ENCODE measurements at regions not wholly inside any gene's neighbourhood (a gene's known extent, or its start where the extent isn't known, plus 50 kb on each side); places are given as distances from the start of the nearest gene placed in this dataset.

GRCh38 chr4:17286752-17287460 is 225.0 kb downstream of the QDPR start:
- DNase-seq = no peak

DNA sequence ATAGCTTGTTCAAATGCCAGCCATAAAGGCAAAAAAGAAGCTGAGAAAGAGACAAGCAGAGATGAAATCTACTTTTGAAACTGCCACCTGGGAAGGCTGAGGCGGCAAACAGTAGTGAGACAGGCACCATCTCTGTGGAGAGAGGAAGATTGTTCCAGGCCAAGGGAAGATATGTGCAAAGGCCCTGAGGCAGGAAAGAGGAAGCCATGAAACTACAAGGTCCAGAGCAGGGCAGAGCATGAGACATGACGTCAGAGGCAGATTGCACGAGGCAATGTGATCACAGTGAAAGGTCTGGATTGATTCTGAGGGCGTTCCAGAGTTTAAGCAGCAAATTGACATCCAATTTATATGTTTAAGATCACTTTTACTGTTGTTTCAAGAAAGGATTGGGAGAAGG is 226.1 kb downstream of the QDPR start:
- DNase-seq = no peak

- no peak for DNase-seq
Observed at GRCh38 chr4:17284323-17285175, 227.3 kb downstream of the QDPR start.

- peak; percentile 14 to 38 for DNase-seq
Observed at GRCh38 chr4:17283832-17284231, 228.1 kb downstream of the QDPR start.

DNA sequence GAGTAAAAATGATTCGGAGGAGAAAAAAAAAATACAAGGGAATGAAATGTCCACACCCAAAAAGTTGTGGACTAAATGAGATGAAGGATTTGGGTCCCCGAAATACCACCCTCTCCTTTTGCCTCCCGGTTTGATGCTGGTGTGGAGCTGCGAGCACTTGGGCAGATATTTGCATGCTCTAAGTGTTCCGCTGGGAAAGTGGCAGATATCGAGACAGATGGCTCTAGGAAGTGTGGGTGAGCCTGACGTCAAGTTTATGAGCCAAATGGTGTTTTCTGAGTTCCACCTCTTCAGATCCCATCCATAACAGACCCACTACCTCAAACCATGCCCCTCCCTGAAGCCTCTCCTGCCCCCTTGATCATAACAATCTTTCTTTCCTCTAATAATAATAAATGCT is 228.6 kb downstream of the QDPR start:
- no peak for DNase-seq

DNA sequence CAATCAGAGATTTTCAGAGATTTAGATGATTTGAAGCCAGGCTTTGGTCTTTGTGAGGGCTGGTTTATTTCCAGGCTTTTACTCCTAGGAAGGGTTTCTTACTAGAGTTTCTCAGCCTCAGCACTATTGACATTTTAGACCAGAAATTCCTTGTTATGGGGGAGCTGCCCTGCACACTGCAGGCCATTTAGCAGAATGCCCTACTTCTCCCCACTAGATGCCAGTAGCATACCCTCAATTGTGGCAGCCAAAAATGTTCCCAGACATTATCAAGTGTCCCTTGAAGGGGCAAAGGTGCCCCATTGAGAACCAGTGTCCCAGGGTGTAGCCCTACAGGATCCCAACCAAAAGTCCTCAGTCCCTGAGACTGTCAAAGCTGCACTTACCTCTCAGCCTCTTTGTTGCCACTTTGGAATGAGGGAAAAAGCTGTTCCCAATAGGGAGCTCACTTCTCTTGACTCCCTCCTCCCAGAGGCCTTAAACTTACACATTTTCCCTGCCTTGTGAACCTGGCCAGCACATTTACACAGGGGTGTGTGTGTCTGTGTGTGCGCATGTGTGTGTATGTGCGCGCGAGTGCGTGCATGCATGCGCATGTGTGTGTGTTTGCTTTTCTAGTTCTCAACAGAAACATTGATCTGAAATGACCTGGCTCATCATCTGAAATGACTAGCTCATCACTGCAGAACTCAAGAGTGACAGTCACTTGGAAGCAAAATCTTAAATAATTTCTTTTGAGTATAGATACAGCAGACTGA is 231.4 kb downstream of the QDPR start:
- no peak for DNase-seq

DNA sequence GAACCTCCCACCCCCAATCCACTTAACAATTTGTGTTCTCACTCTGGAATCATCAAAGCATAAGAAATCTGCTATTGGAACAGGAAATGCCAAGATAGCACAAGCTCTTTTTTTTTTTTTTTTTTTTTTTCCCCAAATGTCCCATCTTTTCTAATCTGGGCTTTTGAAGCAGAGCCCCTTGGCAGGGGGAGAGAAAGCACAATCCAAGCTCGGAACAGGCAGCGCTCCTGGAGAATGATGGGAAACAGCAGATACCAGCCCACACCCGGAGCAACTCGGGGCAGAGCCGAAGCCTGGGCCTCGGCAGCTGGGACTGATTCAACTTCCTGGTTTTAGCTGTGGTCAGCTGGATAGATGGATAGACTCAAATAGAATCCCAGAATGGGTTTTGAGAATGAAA is 235.1 kb downstream of the QDPR start:
- DNase-seq = peak in 1 of 2 experiments; percentile 8

DNA sequence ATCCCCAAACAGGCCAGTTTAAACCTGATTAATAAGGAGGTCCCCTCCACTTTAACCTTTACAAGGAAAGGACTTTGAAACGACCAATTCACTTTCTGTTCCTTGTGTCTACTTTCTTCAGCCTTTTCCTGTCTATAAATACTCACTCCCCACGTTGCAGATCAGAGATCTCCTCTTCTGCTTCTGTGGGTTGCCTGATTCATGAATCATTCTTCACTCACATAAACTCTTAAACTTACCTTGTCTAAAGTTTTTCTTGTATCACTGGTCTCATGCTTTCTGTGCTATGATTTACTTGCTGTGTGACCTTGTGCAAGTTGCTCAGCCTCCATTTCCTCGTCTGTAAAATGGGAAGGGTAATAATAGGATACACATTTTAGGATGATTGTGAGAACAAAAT is 236.1 kb downstream of the QDPR start:
- DNase-seq = no peak

DNA sequence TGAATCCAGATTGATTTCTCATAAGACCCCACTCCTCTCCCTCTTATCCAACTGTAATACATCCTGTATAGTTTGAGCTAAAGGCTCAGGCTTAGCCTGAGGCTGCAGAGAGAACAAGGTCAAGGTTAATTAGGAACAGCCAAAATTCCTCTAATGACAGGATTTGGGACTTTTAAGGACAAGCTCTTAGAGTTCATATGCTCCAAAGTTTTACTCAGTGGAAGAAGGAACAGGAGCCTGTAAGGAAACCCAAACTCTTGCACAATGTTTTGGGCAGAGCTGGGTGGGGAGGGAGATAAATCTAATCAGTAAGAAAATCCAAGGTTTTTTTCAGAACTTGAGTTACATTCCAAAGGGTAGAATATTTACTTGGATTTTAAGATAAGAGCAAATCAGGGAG is 238.8 kb downstream of the QDPR start:
- no peak for DNase-seq

DNA sequence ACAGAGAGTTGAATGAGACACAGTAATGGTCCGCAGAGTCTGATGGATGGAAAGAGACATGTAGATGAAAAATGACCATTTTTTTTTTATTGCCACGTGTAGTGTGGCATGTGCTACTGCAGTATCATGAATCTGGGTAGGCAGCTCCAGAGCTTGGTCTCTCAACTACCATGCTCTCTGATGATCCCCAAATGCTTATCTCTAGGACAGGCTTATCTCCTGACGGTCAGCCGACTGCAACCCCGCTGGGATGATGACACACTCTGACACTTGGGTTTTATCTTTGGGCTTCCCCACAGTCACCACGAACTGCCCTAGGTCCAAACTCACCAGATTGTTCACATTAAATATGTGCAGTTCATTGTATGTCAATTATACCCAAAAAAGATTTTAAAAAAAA is 239.7 kb downstream of the QDPR start:
- DNase-seq = no peak

GRCh38 chr4:17265653-17266052 is 246.2 kb downstream of the QDPR start:
- DNase-seq = no peak

GRCh38 chr4:17265139-17265538 is 246.8 kb downstream of the QDPR start:
- DNase-seq = no peak

- no peak for DNase-seq
Observed at GRCh38 chr4:17260166-17260907, 251.6 kb downstream of the QDPR start.

GRCh38 chr4:17258106-17258505 is 253.8 kb downstream of the QDPR start:
- DNase-seq = no peak

GRCh38 chr4:17252131-17252530 is 259.8 kb downstream of the QDPR start:
- no peak for DNase-seq

- no peak for DNase-seq
Observed at GRCh38 chr4:17251101-17251500, 260.8 kb downstream of the QDPR start.

DNA sequence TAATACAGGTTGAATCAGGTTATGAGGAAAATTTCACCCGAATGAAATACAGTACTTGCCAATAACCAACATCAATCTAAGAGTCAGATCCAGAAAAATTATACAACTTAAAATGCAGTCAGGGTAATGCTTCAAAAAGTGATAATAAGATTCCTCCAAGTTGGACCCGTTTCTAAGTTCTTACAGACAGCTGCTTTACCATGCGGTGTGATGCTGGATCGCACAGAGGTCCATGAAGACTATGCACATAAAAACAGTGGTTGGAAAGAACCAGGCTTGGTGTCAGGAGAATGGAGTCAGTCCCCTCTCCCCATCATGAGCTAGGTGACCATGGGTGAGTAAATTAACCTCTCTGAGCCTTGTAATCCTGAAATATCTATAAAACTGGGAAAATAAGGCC is 261.3 kb downstream of the QDPR start:
- DNase-seq = no peak

DNA sequence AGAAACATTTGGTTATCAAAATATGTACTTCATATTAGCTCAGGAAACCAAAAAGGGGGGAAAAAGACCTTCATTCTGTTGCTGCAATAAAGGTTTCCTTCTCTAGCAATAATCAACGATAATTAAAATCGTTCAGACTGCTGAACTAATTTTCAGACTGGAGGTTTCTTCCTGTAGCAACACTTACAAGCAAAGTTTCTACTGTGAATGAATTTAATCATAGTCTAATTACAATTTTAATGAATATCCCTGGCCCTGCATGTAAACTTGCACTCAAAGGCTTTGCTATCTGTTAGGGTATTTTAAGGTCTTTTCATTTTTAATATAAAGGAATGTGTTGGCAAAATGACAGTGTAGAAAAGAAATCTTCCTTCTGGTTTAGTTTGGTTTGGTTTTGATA is 265.2 kb downstream of the QDPR start:
- no peak for DNase-seq

DNA sequence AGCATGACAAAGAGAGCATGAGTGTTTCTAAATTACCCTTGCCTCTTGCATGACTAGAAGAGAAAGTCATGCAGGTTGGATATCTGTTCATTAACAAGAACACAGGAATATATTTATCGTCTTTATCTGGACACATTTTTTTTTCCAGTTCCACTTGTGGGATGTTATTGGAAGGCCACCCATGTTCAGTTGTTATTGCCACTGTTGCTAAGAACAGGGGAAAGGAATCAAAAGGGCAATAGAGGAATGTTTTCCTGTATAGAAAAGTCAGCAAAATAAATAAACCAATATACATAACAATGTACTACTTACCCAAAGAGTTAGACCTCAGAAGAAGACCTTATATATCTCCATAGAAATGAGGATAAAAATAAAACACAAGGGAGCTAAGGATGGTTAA is 270.1 kb downstream of the QDPR start:
- no peak for DNase-seq

DNA sequence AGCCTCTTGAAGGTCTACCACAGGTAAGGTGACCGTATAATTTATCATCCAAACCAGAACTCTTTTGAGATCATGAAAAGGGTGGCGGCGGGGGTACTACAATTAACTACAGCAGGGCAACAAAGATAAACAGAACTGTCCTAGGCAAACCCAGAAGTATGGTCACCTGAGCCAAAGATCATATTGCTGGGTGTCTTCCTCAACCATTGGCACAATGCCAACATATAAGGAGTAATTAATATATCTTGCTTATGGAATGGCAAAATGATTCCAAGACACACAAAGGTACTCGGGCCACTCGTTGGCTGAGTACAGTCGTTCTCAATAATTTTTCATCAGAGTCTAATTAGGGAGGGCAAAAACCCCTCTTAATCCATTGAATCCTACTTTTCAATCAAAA is 273.3 kb downstream of the QDPR start:
- DNase-seq = no peak

DNA sequence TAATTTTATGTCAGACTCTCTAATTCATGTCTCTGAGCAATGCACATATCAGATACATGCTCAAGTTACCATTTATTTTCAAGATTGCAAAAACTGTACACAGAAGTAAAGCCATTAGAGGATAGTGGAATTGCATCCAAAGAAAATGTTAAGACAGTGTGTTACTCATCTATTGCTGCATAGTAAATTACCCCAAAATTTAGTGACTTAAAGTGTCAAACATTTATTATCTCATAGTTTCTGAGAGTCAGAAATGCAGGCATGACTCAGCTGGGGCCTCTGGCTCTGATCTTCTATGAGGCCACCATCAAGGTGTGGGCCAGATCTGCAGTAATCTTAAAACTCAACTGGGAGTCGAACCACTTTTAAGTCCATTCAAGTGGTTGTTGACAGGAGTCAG is 275.2 kb downstream of the QDPR start:
- DNase-seq = no peak

GRCh38 chr4:17234678-17235077 is 277.2 kb downstream of the QDPR start:
- DNase-seq = no peak

Measured in SHP77 (cell line).